Muscle of arm (tissue), 1 donor: ENCODE measurements at regions not wholly inside any gene's neighbourhood (a gene's known extent, or its start where the extent isn't known, plus 50 kb on each side); places are given as distances from the start of the nearest gene placed in this dataset.
"Not testable (repeated sequence)": the region's sequence is repeated elsewhere in the genome, so short reads cannot be mapped to it uniquely, and the experiment has no call there.

Source experiments
- DNase-seq: peaks from one replicate; pipeline ENCODE4 v3.0.0-alpha.2; 2013

- no peak for DNase-seq
Measured at GRCh38 chrX:25503826-25504225, 488.1 kb upstream of the ARX start.

- DNase-seq = no peak
Measured at GRCh38 chrX:25507801-25508200, 492.0 kb upstream of the ARX start.

GRCh38 chrX:25519258-25519657 lies 503.5 kb upstream of the ARX start:
- DNase-seq = no peak

- DNase-seq = not testable (repeated sequence)
Measured at GRCh38 chrX:25522443-25523010, 506.8 kb upstream of the ARX start.

- peak; percentile 65 for DNase-seq
Measured at GRCh38 chrX:25523574-25524540, 508.1 kb upstream of the ARX start.

GRCh38 chrX:25527156-25527555 lies 511.4 kb upstream of the ARX start:
- no peak for DNase-seq

GRCh38 chrX:25527596-25527995 lies 511.8 kb upstream of the ARX start:
- DNase-seq = no peak

- DNase-seq = no peak
Measured at GRCh38 chrX:25531096-25531495, 515.3 kb upstream of the ARX start.

- DNase-seq = no peak
Measured at GRCh38 chrX:25534091-25534490, 518.3 kb upstream of the ARX start.

GRCh38 chrX:25536307-25536970 lies 520.7 kb upstream of the ARX start:
- DNase-seq = no peak

GRCh38 chrX:25537699-25538098 lies 521.9 kb upstream of the ARX start:
- no peak for DNase-seq

GRCh38 chrX:25544641-25545040 lies 528.9 kb upstream of the ARX start:
- no peak for DNase-seq

- no peak for DNase-seq
Measured at GRCh38 chrX:25548811-25549210, 533.0 kb upstream of the ARX start.

- DNase-seq = no peak
Measured at GRCh38 chrX:25555521-25555920, 539.8 kb upstream of the ARX start.

- no peak for DNase-seq
Measured at GRCh38 chrX:25558137-25558536, 542.4 kb upstream of the ARX start.

GRCh38 chrX:25561190-25561589 lies 545.4 kb upstream of the ARX start:
- no peak for DNase-seq

GRCh38 chrX:25573631-25574030 lies 557.9 kb upstream of the ARX start:
- no peak for DNase-seq

GRCh38 chrX:25596921-25597320 lies 541.2 kb upstream of the MAGEB18 start:
- DNase-seq = no peak

- DNase-seq = no peak
Measured at GRCh38 chrX:25597551-25597950, 540.6 kb upstream of the MAGEB18 start.

GRCh38 chrX:25599061-25599460 lies 539.1 kb upstream of the MAGEB18 start:
- DNase-seq = no peak

- no peak for DNase-seq
Measured at GRCh38 chrX:25600776-25601175, 537.4 kb upstream of the MAGEB18 start.

- no peak for DNase-seq
Measured at GRCh38 chrX:25601323-25601722, 536.8 kb upstream of the MAGEB18 start.

GRCh38 chrX:25618248-25618647 lies 519.9 kb upstream of the MAGEB18 start:
- no peak for DNase-seq
